T-helper 17 cell (primary cell): ENCODE measurements at regions not wholly inside any gene's neighbourhood (a gene's known extent, or its start where the extent isn't known, plus 50 kb on each side); places are given as distances from the start of the nearest gene placed in this dataset.

Experiments used
- ATAC-seq: fragments of 150-1000 bp; cut with Tn5 transposase; 2 replicates; pipeline ENCODE4 v1.10.0; 2021; ENCODE audit warnings: mild to moderate bottlenecking, moderate library complexity
- DNase-seq, 3 donors: peaks; one replicate each; pipeline versions ENCODE4 v3.0.0 to v3.0.0-alpha.2; 2020 to 2021
- H3K9me3 ChIP-seq: one replicate; pipeline ENCODE4 v1.7.0; 2013; ENCODE audit warnings: low read length, mild to moderate bottlenecking; ENCODE audit not compliant: control insufficient read depth, poor library complexity, severe bottlenecking
- H3K27ac Mint-ChIP-seq: one replicate; pipeline ENCODE4 v1.8.0; 2022; ENCODE audit warnings: mild to moderate bottlenecking, moderate library complexity, mixed read lengths
- H3K27me3 Mint-ChIP-seq: one replicate; pipeline ENCODE4 v1.8.0; 2022; ENCODE audit warnings: mixed read lengths
- H3K36me3 Mint-ChIP-seq: one replicate; pipeline ENCODE4 v1.8.0; 2022; ENCODE audit warnings: low read depth, mixed read lengths
- H3K4me1 Mint-ChIP-seq: one replicate; pipeline ENCODE4 v1.8.0; 2022; ENCODE audit warnings: mild to moderate bottlenecking, mixed read lengths
- H3K4me3 Mint-ChIP-seq: one replicate; pipeline ENCODE4 v1.8.0; 2022; ENCODE audit warnings: mild to moderate bottlenecking, moderate library complexity, mixed read lengths

- Mint-ChIP-seq H3K27ac (no peak overlapping the region), H3K36me3 (peaks cover 2% of the 10 kb centered on the region), H3K4me3 (no peak overlapping the region), H3K27me3 (peaks cover 15% of the 10 kb centered on the region), H3K4me1 (no peaks in the 10 kb centered on the region)
- no peaks in the 10 kb centered on the region for H3K9me3 ChIP-seq
- no peak for DNase-seq
- ATAC-seq, result no peak
Measured at GRCh38 chr12:91542666-91543065, 360.0 kb upstream of the DCN start.

- peaks cover 2% of the 10 kb centered on the region for H3K36me3 Mint-ChIP-seq
- H3K27me3 Mint-ChIP-seq, result peaks cover 15% of the 10 kb centered on the region
- no peak overlapping the region for H3K4me3 Mint-ChIP-seq
- DNase-seq, result no peak
- no peak overlapping the region for H3K27ac Mint-ChIP-seq
- H3K9me3 ChIP-seq, result no peaks in the 10 kb centered on the region
- no peak for ATAC-seq
- H3K4me1 Mint-ChIP-seq, result no peaks in the 10 kb centered on the region
Measured at GRCh38 chr12:91542067-91542466, 359.4 kb upstream of the DCN start.

GRCh38 chr12:91538418-91538817 lies 355.8 kb upstream of the DCN start:
- no peak for DNase-seq
- no peak overlapping the region for H3K4me3 Mint-ChIP-seq
- ATAC-seq, result no peak
- H3K4me1 Mint-ChIP-seq, result no peaks in the 10 kb centered on the region
- no peaks in the 10 kb centered on the region for H3K9me3 ChIP-seq
- no peak overlapping the region for H3K27ac Mint-ChIP-seq
- H3K36me3 Mint-ChIP-seq, result peaks cover 4% of the 10 kb centered on the region
- peaks cover 15% of the 10 kb centered on the region for H3K27me3 Mint-ChIP-seq

GRCh38 chr12:91533366-91533765 lies 350.7 kb upstream of the DCN start:
- H3K9me3 ChIP-seq, result no peaks in the 10 kb centered on the region
- H3K36me3 Mint-ChIP-seq, result peaks cover 4% of the 10 kb centered on the region
- no peak for ATAC-seq
- H3K27me3 Mint-ChIP-seq, result no peaks in the 10 kb centered on the region
- DNase-seq, result no peak
- no peak overlapping the region for H3K4me3 Mint-ChIP-seq
- no peaks in the 10 kb centered on the region for H3K4me1 Mint-ChIP-seq
- no peak overlapping the region for H3K27ac Mint-ChIP-seq

- DNase-seq (no peak), ATAC-seq (no peak)
- H3K27me3 Mint-ChIP-seq, result no peaks in the 10 kb centered on the region
- no peaks in the 10 kb centered on the region for H3K4me1 Mint-ChIP-seq
- no peak overlapping the region for H3K27ac Mint-ChIP-seq
- no peak overlapping the region for H3K4me3 Mint-ChIP-seq
- H3K36me3 Mint-ChIP-seq, result peaks cover 2% of the 10 kb centered on the region
- no peaks in the 10 kb centered on the region for H3K9me3 ChIP-seq
Measured at GRCh38 chr12:91529829-91530228, 347.2 kb upstream of the DCN start.

- Mint-ChIP-seq H3K27ac (no peak overlapping the region), H3K4me1 (no peaks in the 10 kb centered on the region), H3K27me3 (no peaks in the 10 kb centered on the region), H3K4me3 (no peak overlapping the region), H3K36me3 (no peaks in the 10 kb centered on the region)
- H3K9me3 ChIP-seq, result no peaks in the 10 kb centered on the region
- ATAC-seq (no peak), DNase-seq (no peak)
Measured at GRCh38 chr12:91523831-91524230, 341.2 kb upstream of the DCN start.

GRCh38 chr12:91516695-91517047 lies 334.1 kb upstream of the DCN start:
- Mint-ChIP-seq H3K27me3 (peaks cover 34% of the 10 kb centered on the region), H3K4me1 (no peaks in the 10 kb centered on the region), H3K4me3 (no peak overlapping the region), H3K36me3 (peaks cover 2% of the 10 kb centered on the region), H3K27ac (no peak overlapping the region)
- no peak for DNase-seq
- no peaks in the 10 kb centered on the region for H3K9me3 ChIP-seq
- ATAC-seq, result no peak

- H3K27ac Mint-ChIP-seq, result no peak overlapping the region
- H3K9me3 ChIP-seq, result no peaks in the 10 kb centered on the region
- no peak overlapping the region for H3K4me3 Mint-ChIP-seq
- peaks cover 38% of the 10 kb centered on the region for H3K27me3 Mint-ChIP-seq
- peaks cover 2% of the 10 kb centered on the region for H3K36me3 Mint-ChIP-seq
- no peak for DNase-seq
- no peaks in the 10 kb centered on the region for H3K4me1 Mint-ChIP-seq
- ATAC-seq, result no peak
Measured at GRCh38 chr12:91515944-91516694, 333.5 kb upstream of the DCN start.

- Mint-ChIP-seq H3K36me3 (peaks cover 2% of the 10 kb centered on the region), H3K4me1 (no peaks in the 10 kb centered on the region), H3K4me3 (no peak overlapping the region), H3K27ac (no peak overlapping the region), H3K27me3 (peaks cover 43% of the 10 kb centered on the region)
- H3K9me3 ChIP-seq, result no peaks in the 10 kb centered on the region
- no peak for ATAC-seq
- no peak for DNase-seq
Measured at GRCh38 chr12:91513313-91513712, 330.7 kb upstream of the DCN start.

GRCh38 chr12:91511795-91512420 lies 329.3 kb upstream of the DCN start:
- H3K27me3 Mint-ChIP-seq, result peaks cover 38% of the 10 kb centered on the region
- no peak overlapping the region for H3K27ac Mint-ChIP-seq
- DNase-seq (no peak), ATAC-seq (no peak)
- peaks cover 2% of the 10 kb centered on the region for H3K36me3 Mint-ChIP-seq
- H3K4me3 Mint-ChIP-seq, result no peak overlapping the region
- H3K4me1 Mint-ChIP-seq, result no peaks in the 10 kb centered on the region
- no peaks in the 10 kb centered on the region for H3K9me3 ChIP-seq

- no peak for DNase-seq
- H3K4me3 Mint-ChIP-seq, result no peak overlapping the region
- no peaks in the 10 kb centered on the region for H3K9me3 ChIP-seq
- no peaks in the 10 kb centered on the region for H3K36me3 Mint-ChIP-seq
- ATAC-seq, result no peak
- H3K27me3 Mint-ChIP-seq, result peaks cover 12% of the 10 kb centered on the region
- no peak overlapping the region for H3K27ac Mint-ChIP-seq
- no peaks in the 10 kb centered on the region for H3K4me1 Mint-ChIP-seq
Measured at GRCh38 chr12:91507754-91508153, 325.1 kb upstream of the DCN start.

- H3K4me1 Mint-ChIP-seq, result no peaks in the 10 kb centered on the region
- H3K27me3 Mint-ChIP-seq, result peaks cover 8% of the 10 kb centered on the region
- H3K36me3 Mint-ChIP-seq, result no peaks in the 10 kb centered on the region
- no peak overlapping the region for H3K4me3 Mint-ChIP-seq
- ATAC-seq, result no peak
- H3K9me3 ChIP-seq, result no peaks in the 10 kb centered on the region
- H3K27ac Mint-ChIP-seq, result no peak overlapping the region
- DNase-seq, result no peak
Measured at GRCh38 chr12:91506452-91506851, 323.8 kb upstream of the DCN start.

GRCh38 chr12:91505006-91505405 lies 322.4 kb upstream of the DCN start:
- no peak for ATAC-seq

GRCh38 chr12:91502208-91502607 lies 319.6 kb upstream of the DCN start:
- Mint-ChIP-seq H3K27ac (no peak overlapping the region), H3K27me3 (no peaks in the 10 kb centered on the region), H3K36me3 (no peaks in the 10 kb centered on the region), H3K4me1 (no peaks in the 10 kb centered on the region), H3K4me3 (no peak overlapping the region)
- DNase-seq, result no peak
- H3K9me3 ChIP-seq, result no peaks in the 10 kb centered on the region
- ATAC-seq, result no peak

More at GRCh38 chr12:91505006-91505405, 322.4 kb upstream of the DCN start:
- Mint-ChIP-seq H3K4me1 (no peaks in the 10 kb centered on the region), H3K27me3 (no peaks in the 10 kb centered on the region), H3K4me3 (no peak overlapping the region), H3K27ac (no peak overlapping the region), H3K36me3 (no peaks in the 10 kb centered on the region)
- no peaks in the 10 kb centered on the region for H3K9me3 ChIP-seq
- no peak for DNase-seq
